Natural killer cell (primary cell): ENCODE measurements at regions not wholly inside any gene's neighbourhood (a gene's known extent, or its start where the extent isn't known, plus 50 kb on each side); places are given as distances from the start of the nearest gene placed in this dataset.

ENCODE experiments used
- ATAC-seq, 3 donors: fragments of 150-1000 bp in 2 of 3; fragments of 200-7000 bp in 1 of 3; cut with Tn5 transposase; 1 replicate in 1 of 3; 2 replicates in 2 of 3; pipeline ENCODE4 v1.10.0; 2021; ENCODE audit warnings: mild to moderate bottlenecking in 2 of 3, moderate library complexity in 2 of 3
- DNase-seq, 2 donors: peaks; one replicate each; pipeline versions ENCODE4 v3.0.0 to v3.0.0-alpha.2; 2013 to 2021; ENCODE audit warnings: mixed read lengths in 1 of 2
- H3K27ac ChIP-seq: one replicate; pipeline ENCODE4 v1.5.1; 2013; ENCODE audit warnings: mild to moderate bottlenecking, low read length
- H3K27me3 ChIP-seq: one replicate; pipeline ENCODE4 v1.6.1; 2013; ENCODE audit warnings: low read length; ENCODE audit not compliant: control insufficient read depth, insufficient read depth
- H3K36me3 ChIP-seq: one replicate; pipeline ENCODE4 v1.6.1; 2013; ENCODE audit warnings: low read length; ENCODE audit not compliant: control insufficient read depth, insufficient read depth
- H3K4me1 ChIP-seq: one replicate; pipeline ENCODE4 v1.6.1; 2013; ENCODE audit warnings: low read length; ENCODE audit not compliant: control insufficient read depth, insufficient read depth
- H3K4me3 ChIP-seq: one replicate; pipeline ENCODE4 v1.5.1; 2013; ENCODE audit warnings: low read length
- H3K9me3 ChIP-seq: one replicate; pipeline ENCODE4 v1.6.1; 2013; ENCODE audit warnings: low read length; ENCODE audit not compliant: control insufficient read depth, insufficient read depth
- H3K27ac Mint-ChIP-seq, 2 donors: one replicate each; pipeline ENCODE4 v1.8.0; 2022; ENCODE audit warnings: mild to moderate bottlenecking in 2 of 2, mixed read lengths in 2 of 2, moderate library complexity in 1 of 2
- H3K27me3 Mint-ChIP-seq, 2 donors: one replicate each; pipeline ENCODE4 v1.8.0; 2022; ENCODE audit warnings: low read depth in 2 of 2, mixed read lengths in 2 of 2
- H3K36me3 Mint-ChIP-seq: one replicate; pipeline ENCODE4 v1.8.0; 2022; ENCODE audit warnings: mixed read lengths
- H3K4me1 Mint-ChIP-seq, 2 donors: one replicate each; pipeline ENCODE4 v1.8.0; 2022; ENCODE audit warnings: mixed read lengths in 2 of 2
- H3K4me3 Mint-ChIP-seq: one replicate; pipeline ENCODE4 v1.8.0; 2022; ENCODE audit warnings: mild to moderate bottlenecking, moderate library complexity, mixed read lengths
- H3K9me3 Mint-ChIP-seq, 2 donors: one replicate each; pipeline ENCODE4 v1.8.0; 2022; ENCODE audit warnings: mixed read lengths in 2 of 2
- WGBS: methylation state at CpG from one replicate; pipeline ENCODE4 v1.1.7; 2013; ENCODE audit warnings: missing lambda C conversion rate; ENCODE audit not compliant: insufficient coverage; 5-methylcytosine and 5-hydroxymethylcytosine counted together
- intact Hi-C: fragments of 100-400 bp; cut with micrococcal nuclease; formaldehyde crosslinking; loops from one replicate; pipeline ENCODE4 v1.14.2; 2022
- TF ChIP-seq, protein P1 (sequence below): fragments of 200-600 bp; IDR thresholded peaks from one replicate; pipeline ENCODE4 v1.8.0; 2022; ENCODE audit warnings: antibody characterized with exemption

GRCh38 chr18:34493566-34494358 lies 216.3 kb upstream of the DTNA start:
- TF ChIP-seq, protein P1, sequence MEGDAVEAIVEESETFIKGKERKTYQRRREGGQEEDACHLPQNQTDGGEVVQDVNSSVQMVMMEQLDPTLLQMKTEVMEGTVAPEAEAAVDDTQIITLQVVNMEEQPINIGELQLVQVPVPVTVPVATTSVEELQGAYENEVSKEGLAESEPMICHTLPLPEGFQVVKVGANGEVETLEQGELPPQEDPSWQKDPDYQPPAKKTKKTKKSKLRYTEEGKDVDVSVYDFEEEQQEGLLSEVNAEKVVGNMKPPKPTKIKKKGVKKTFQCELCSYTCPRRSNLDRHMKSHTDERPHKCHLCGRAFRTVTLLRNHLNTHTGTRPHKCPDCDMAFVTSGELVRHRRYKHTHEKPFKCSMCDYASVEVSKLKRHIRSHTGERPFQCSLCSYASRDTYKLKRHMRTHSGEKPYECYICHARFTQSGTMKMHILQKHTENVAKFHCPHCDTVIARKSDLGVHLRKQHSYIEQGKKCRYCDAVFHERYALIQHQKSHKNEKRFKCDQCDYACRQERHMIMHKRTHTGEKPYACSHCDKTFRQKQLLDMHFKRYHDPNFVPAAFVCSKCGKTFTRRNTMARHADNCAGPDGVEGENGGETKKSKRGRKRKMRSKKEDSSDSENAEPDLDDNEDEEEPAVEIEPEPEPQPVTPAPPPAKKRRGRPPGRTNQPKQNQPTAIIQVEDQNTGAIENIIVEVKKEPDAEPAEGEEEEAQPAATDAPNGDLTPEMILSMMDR: no peak
- H3K4me3 Mint-ChIP-seq: no peak overlapping the region
- Histone ChIP-seq H3K9me3 (no peaks in the 10 kb centered on the region), H3K27ac (no peak overlapping the region), H3K4me1 (no peaks in the 10 kb centered on the region), H3K4me3 (no peak overlapping the region), H3K27me3 (peaks cover 15% of the 10 kb centered on the region), H3K36me3 (no peaks in the 10 kb centered on the region)
- WGBS: 2% methylated on average over 99 of the region's 101 CpGs
- H3K27me3 Mint-ChIP-seq: peaks cover 22 to 25% of the 10 kb centered on the region in 2 donors
- H3K27ac Mint-ChIP-seq: no peak overlapping the region
- no peaks in the 10 kb centered on the region for H3K4me1 Mint-ChIP-seq
- intact Hi-C loops: no loop called here
- H3K9me3 Mint-ChIP-seq: peaks cover 0 to 2% of the 10 kb centered on the region in 2 donors
- H3K36me3 Mint-ChIP-seq: no peaks in the 10 kb centered on the region
- ATAC-seq (no peak), DNase-seq (no peak)

GRCh38 chr18:34494359-34494696 lies 215.8 kb upstream of the DTNA start:
- Histone ChIP-seq H3K27ac (no peak overlapping the region), H3K27me3 (peaks cover 15% of the 10 kb centered on the region), H3K9me3 (no peaks in the 10 kb centered on the region), H3K36me3 (no peaks in the 10 kb centered on the region), H3K4me3 (no peak overlapping the region), H3K4me1 (no peaks in the 10 kb centered on the region)
- TF ChIP-seq, protein P1: no peak
- Mint-ChIP-seq H3K36me3 (no peaks in the 10 kb centered on the region), H3K27ac (no peak overlapping the region), H3K4me1 (no peaks in the 10 kb centered on the region), H3K27me3 (peaks cover 22 to 25% of the 10 kb centered on the region in 2 donors), H3K4me3 (no peak overlapping the region), H3K9me3 (peaks cover 0 to 2% of the 10 kb centered on the region in 2 donors)
- intact Hi-C loops: no loop called here
- ATAC-seq: no peak
- DNase-seq: no peak
- WGBS: 10% methylated on average over 9 of the region's 16 CpGs

GRCh38 chr18:34495506-34495905 lies 214.6 kb upstream of the DTNA start:
- no peak overlapping the region for H3K27ac ChIP-seq
- H3K9me3 Mint-ChIP-seq: peaks cover 0 to 2% of the 10 kb centered on the region in 2 donors
- WGBS: 10% methylated on average over 5 of the region's 6 CpGs
- DNase-seq (no peak), ATAC-seq (no peak)
- TF ChIP-seq, protein P1: no peak
- no peak overlapping the region for H3K27ac Mint-ChIP-seq
- H3K27me3 Mint-ChIP-seq: peaks cover 22 to 24% of the 10 kb centered on the region in 2 donors
- no peaks in the 10 kb centered on the region for H3K4me1 Mint-ChIP-seq
- no peaks in the 10 kb centered on the region for H3K36me3 ChIP-seq
- H3K4me3 Mint-ChIP-seq: no peak overlapping the region
- H3K27me3 ChIP-seq: peaks cover 15% of the 10 kb centered on the region
- H3K9me3 ChIP-seq: no peaks in the 10 kb centered on the region
- H3K4me3 ChIP-seq: no peak overlapping the region
- intact Hi-C loops: no loop called here
- H3K36me3 Mint-ChIP-seq: no peaks in the 10 kb centered on the region
- H3K4me1 ChIP-seq: no peaks in the 10 kb centered on the region

GRCh38 chr18:34501553-34501952 lies 208.5 kb upstream of the DTNA start:
- Mint-ChIP-seq H3K9me3 (peaks cover 6 to 8% of the 10 kb centered on the region in 2 donors), H3K27ac (no peak overlapping the region), H3K4me3 (no peak overlapping the region), H3K4me1 (no peaks in the 10 kb centered on the region), H3K27me3 (peaks cover 0 to 2% of the 10 kb centered on the region in 2 donors), H3K36me3 (peaks cover 8% of the 10 kb centered on the region)
- intact Hi-C loops: no loop called here
- ATAC-seq (no peak), DNase-seq (no peak)
- TF ChIP-seq, protein P1: no peak
- no peaks in the 10 kb centered on the region for H3K4me1 ChIP-seq
- no peak overlapping the region for H3K4me3 ChIP-seq
- no peaks in the 10 kb centered on the region for H3K27me3 ChIP-seq
- no peak overlapping the region for H3K27ac ChIP-seq
- WGBS: 34% methylated on average over 2 of the region's 4 CpGs
- H3K36me3 ChIP-seq: no peaks in the 10 kb centered on the region
- H3K9me3 ChIP-seq: no peaks in the 10 kb centered on the region
